Panc1 (cell line): ENCODE measurements at regions not wholly inside any gene's neighbourhood (a gene's known extent, or its start where the extent isn't known, plus 50 kb on each side); places are given as distances from the start of the nearest gene placed in this dataset.

Experiments used
- ATAC-seq: fragments of 200-7000 bp; cut with Tn5 transposase; 2 replicates; pipeline ENCODE4 v1.9.1; 2020; ENCODE audit warnings: mild to moderate bottlenecking, moderate library complexity
- BruUV-seq: library from RNA; stranded (reverse); fragments of 400-500 nt; replicated peaks from 2 replicates; lab custom pipeline; 2021; lab: Mats Ljungman, UMichigan
- CTCF ChIA-PET: fragments of 300-600 bp; sonication (Branson Sonifier 250); formaldehyde crosslinking; loops from one replicate; lab custom pipeline; 2022; ENCODE audit warnings: antibody characterized with exemption; lab: Charles Lee
- POLR2A ChIA-PET: fragments of 300-600 bp; sonication (Branson Sonifier 250); formaldehyde crosslinking; loops from one replicate; lab custom pipeline; 2022; ENCODE audit warnings: antibody characterized with exemption; lab: Charles Lee
- DNase-seq: peaks from one replicate; pipeline ENCODE4 v3.0.0-alpha.2; 2010; ENCODE audit warnings: low read depth, low spot score
- H3K27ac ChIP-seq: 2 replicates; pipeline ENCODE4 v1.5.1; 2011; ENCODE audit warnings: mild to moderate bottlenecking, low read length, inconsistent platforms
- H3K27me3 ChIP-seq: fragments of 200-500 bp; sonication (Bioruptor generic); 2 replicates; pipeline ENCODE4 v1.6.0; 2014; ENCODE audit warnings: low read length, inconsistent platforms; ENCODE audit not compliant: control insufficient read depth, insufficient read depth
- H3K36me3 ChIP-seq: fragments of 200-500 bp; sonication (Bioruptor generic); 2 replicates; pipeline ENCODE4 v1.5.1; 2014; ENCODE audit warnings: inconsistent platforms, mild to moderate bottlenecking, low read length, moderate library complexity; ENCODE audit not compliant: control insufficient read depth, insufficient read depth
- H3K4me1 ChIP-seq: 2 replicates; pipeline ENCODE4 v1.5.1; 2011; ENCODE audit warnings: inconsistent platforms, mild to moderate bottlenecking, low read length, moderate library complexity; ENCODE audit not compliant: control insufficient read depth, insufficient read depth
- H3K4me3 ChIP-seq, 2 experiments: 2 replicates each; pipeline ENCODE4 v1.5.1; 2011 to 2012; ENCODE audit warnings: low read depth in 2 of 2, low read length in 2 of 2, mild to moderate bottlenecking in 2 of 2, inconsistent platforms in 1 of 2, moderate library complexity in 1 of 2
- H3K9me3 ChIP-seq: fragments of 200-500 bp; sonication (Bioruptor generic); 2 replicates; pipeline ENCODE4 v1.5.1; 2014; ENCODE audit warnings: low read depth, mild to moderate bottlenecking, inconsistent platforms, low read length, moderate library complexity; ENCODE audit not compliant: control insufficient read depth, insufficient read depth
- POLR2AphosphoS5 ChIP-seq: IDR thresholded peaks from 2 replicates; pipeline ENCODE4 v1.6.1; 2012; ENCODE audit warnings: mild to moderate bottlenecking, low read depth, low read length, moderate library complexity
- SIN3A ChIP-seq: IDR thresholded peaks from 2 replicates; pipeline ENCODE4 v1.6.1; 2012; ENCODE audit warnings: low read depth, mild to moderate bottlenecking, low read length, moderate library complexity, borderline replicate concordance; ENCODE audit not compliant: insufficient read depth
- TCF7L2 ChIP-seq: IDR thresholded peaks from 2 replicates; pipeline ENCODE4 v1.6.1; 2011; ENCODE audit warnings: mild to moderate bottlenecking, low read depth, low read length, inconsistent platforms
- in situ Hi-C: cut with HindIII; loops from 2 replicates; pipeline ENCODE4 v1.10.0; 2016; ENCODE audit warnings: low sequenced_read_pairs, low pct_unique_long_range_greater_than_20kb
- intact Hi-C: fragments of 100-400 bp; cut with micrococcal nuclease; formaldehyde crosslinking; loops from one replicate; pipeline ENCODE4 v1.10.0; 2022; ENCODE audit not compliant: unreplicated experiment
- TF ChIP-seq, protein P1 (sequence below): fragments of 450-650 bp; IDR thresholded peaks from 2 replicates; pipeline ENCODE4 v1.5.1; 2017; ENCODE audit warnings: mild to moderate bottlenecking
- TF ChIP-seq, protein P2 (sequence below), 2 experiments: IDR thresholded peaks; 2 replicates each; pipeline ENCODE4 v1.6.1; 2011 to 2012; ENCODE audit warnings: low read depth in 2 of 2, control low read depth in 1 of 2, low read length in 1 of 2, mild to moderate bottlenecking in 1 of 2, moderate library complexity in 1 of 2; ENCODE audit not compliant: insufficient read depth in 1 of 2

DNA sequence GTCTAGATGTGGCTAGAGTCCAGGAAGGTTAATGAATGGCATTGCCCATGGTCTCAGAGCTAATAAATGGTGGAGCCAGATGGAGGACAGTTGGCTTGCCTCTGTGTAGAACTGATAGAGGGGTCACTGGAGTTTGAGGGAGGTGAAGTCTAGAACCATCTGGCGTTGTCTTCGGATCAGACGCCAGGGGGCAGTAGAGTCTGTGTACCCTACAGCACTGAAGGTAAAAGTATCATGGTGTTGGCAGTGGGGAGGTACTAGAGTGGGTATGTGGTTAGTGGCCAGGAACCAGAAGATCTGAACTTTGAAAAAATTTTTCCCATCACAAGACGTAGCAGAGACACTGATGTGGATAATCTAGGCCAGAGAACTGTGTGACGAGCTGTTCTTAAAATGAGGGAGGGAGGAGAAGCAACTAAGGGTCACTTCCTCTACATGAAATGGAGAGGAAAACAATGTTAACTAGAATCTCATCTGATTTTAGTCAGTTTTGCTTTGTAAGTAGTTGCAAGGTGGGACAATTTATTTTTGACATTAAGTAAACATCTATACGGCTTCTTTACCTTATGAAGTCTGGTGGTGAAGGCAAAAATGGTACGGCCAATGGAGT is 227.9 kb upstream of the PRSS58 start:
- peaks cover 3% of the 10 kb centered on the region for H3K27me3 ChIP-seq
- H3K27ac ChIP-seq: no peak overlapping the region
- H3K9me3 ChIP-seq: no peaks in the 10 kb centered on the region
- ChIA-PET POLR2A (no interaction called here), CTCF (interaction anchor here (1.2 kb wide), 1 partner anchor 49 kb away, joined by 3 read pairs; no protein-coding TSS in a partner anchor)
- in situ Hi-C loops (no loop called here), intact Hi-C loops (no loop called here)
- no peaks in the 10 kb centered on the region for H3K36me3 ChIP-seq
- H3K4me3 ChIP-seq: no peak overlapping the region
- H3K4me1 ChIP-seq: no peaks in the 10 kb centered on the region
- ATAC-seq: no peak
- no TSS peak for BruUV-seq
- TF ChIP-seq TCF7L2 (no peak), POLR2AphosphoS5 (no peak)
- TF ChIP-seq, protein P1, sequence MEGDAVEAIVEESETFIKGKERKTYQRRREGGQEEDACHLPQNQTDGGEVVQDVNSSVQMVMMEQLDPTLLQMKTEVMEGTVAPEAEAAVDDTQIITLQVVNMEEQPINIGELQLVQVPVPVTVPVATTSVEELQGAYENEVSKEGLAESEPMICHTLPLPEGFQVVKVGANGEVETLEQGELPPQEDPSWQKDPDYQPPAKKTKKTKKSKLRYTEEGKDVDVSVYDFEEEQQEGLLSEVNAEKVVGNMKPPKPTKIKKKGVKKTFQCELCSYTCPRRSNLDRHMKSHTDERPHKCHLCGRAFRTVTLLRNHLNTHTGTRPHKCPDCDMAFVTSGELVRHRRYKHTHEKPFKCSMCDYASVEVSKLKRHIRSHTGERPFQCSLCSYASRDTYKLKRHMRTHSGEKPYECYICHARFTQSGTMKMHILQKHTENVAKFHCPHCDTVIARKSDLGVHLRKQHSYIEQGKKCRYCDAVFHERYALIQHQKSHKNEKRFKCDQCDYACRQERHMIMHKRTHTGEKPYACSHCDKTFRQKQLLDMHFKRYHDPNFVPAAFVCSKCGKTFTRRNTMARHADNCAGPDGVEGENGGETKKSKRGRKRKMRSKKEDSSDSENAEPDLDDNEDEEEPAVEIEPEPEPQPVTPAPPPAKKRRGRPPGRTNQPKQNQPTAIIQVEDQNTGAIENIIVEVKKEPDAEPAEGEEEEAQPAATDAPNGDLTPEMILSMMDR: peak; percentile 45
- DNase-seq: no peak

DNA sequence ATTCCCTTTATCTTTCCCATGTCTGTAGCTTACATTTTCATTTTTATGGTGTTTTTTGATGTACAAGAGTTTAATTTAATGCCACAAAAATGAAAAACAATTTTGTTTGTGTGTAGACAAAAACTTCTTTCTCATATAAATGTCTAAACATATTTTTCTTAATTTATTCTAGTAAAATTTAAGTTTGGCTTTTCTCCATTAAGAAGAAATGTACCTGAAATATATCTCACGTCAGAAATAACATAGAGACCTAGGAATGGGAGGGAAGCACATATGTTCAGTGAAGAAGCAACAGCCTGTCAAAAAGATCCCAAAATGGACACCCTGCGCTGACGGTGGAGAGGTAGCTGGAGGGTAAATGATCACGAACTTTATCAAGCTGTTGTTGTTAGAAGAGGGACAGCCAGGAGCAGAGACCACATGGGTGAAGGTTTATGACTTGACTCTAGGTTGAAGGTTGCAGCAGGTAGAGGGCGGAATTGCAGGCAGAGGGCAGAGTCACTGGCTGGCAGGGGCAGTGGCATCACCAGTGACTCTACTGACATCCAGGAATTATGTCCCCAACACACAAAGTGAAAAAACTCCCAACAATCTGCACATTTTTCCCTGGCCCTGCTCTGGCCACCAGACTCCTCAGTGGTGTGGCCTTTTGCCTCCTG is 225.9 kb upstream of the PRSS58 start:
- POLR2A ChIA-PET: no interaction called here

More for the DNA sequence above, 225.9 kb upstream of the PRSS58 start:
- DNase-seq: no peak
- H3K27ac ChIP-seq: no peak overlapping the region
- CTCF ChIA-PET: no interaction called here
- no peaks in the 10 kb centered on the region for H3K4me1 ChIP-seq
- no peaks in the 10 kb centered on the region for H3K9me3 ChIP-seq
- in situ Hi-C loops (no loop called here), intact Hi-C loops (no loop called here)
- no peaks in the 10 kb centered on the region for H3K36me3 ChIP-seq
- TF ChIP-seq TCF7L2 (no peak), POLR2AphosphoS5 (no peak), SIN3A (no peak)
- TF ChIP-seq, protein P1: peak; percentile 72
- TF ChIP-seq, protein P2, sequence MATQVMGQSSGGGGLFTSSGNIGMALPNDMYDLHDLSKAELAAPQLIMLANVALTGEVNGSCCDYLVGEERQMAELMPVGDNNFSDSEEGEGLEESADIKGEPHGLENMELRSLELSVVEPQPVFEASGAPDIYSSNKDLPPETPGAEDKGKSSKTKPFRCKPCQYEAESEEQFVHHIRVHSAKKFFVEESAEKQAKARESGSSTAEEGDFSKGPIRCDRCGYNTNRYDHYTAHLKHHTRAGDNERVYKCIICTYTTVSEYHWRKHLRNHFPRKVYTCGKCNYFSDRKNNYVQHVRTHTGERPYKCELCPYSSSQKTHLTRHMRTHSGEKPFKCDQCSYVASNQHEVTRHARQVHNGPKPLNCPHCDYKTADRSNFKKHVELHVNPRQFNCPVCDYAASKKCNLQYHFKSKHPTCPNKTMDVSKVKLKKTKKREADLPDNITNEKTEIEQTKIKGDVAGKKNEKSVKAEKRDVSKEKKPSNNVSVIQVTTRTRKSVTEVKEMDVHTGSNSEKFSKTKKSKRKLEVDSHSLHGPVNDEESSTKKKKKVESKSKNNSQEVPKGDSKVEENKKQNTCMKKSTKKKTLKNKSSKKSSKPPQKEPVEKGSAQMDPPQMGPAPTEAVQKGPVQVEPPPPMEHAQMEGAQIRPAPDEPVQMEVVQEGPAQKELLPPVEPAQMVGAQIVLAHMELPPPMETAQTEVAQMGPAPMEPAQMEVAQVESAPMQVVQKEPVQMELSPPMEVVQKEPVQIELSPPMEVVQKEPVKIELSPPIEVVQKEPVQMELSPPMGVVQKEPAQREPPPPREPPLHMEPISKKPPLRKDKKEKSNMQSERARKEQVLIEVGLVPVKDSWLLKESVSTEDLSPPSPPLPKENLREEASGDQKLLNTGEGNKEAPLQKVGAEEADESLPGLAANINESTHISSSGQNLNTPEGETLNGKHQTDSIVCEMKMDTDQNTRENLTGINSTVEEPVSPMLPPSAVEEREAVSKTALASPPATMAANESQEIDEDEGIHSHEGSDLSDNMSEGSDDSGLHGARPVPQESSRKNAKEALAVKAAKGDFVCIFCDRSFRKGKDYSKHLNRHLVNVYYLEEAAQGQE (IDR thresholded peaks at IDR 0.05; ENCODE audit: insufficient read depth in 1 of 2, low read depth in 2 of 2, low read length in 1 of 2): no peak
- H3K27me3 ChIP-seq: peaks cover 3% of the 10 kb centered on the region; the same call in 1 of the 2 replicates
- H3K4me3 ChIP-seq: no peak overlapping the region
- no peak for ATAC-seq
- BruUV-seq: no TSS peak
